ENCODE measurements at regions not wholly inside any gene's neighbourhood (a gene's known extent, or its start where the extent isn't known, plus 50 kb on each side); places are given as distances from the start of the nearest gene placed in this dataset.
"Not testable (repeated sequence)": the region's sequence is repeated elsewhere in the genome, so short reads cannot be mapped to it uniquely, and the experiment has no call there.

GRCh38 chr3:75115695-75116094 lies 501.2 kb upstream of the CNTN3 start:
- no peak for FAIRE-seq

GRCh38 chr3:75118779-75119178 lies 504.3 kb upstream of the CNTN3 start:
- DNase-seq (ENCODE audit: extremely low spot score, insufficient read length, low read depth) (no peak), FAIRE-seq (no peak)

More at GRCh38 chr3:75115695-75116094, 501.2 kb upstream of the CNTN3 start:
- DNase-seq (ENCODE audit: extremely low spot score, insufficient read length, low read depth), result no peak

- FAIRE-seq (no peak), DNase-seq (ENCODE audit: extremely low spot score, insufficient read length, low read depth) (no peak)
These were observed 512.1 kb upstream of the CNTN3 start for GRCh38 chr3:75126556-75126955.

- no peak for DNase-seq (ENCODE audit: extremely low spot score, insufficient read length, low read depth)
- no peak for FAIRE-seq
These were observed 514.6 kb upstream of the CNTN3 start for GRCh38 chr3:75129101-75129500.

- DNase-seq (ENCODE audit: extremely low spot score, insufficient read length, low read depth) (no peak), FAIRE-seq (no peak)
These were observed 521.8 kb upstream of the CNTN3 start for GRCh38 chr3:75136100-75136897.

- DNase-seq (ENCODE audit: extremely low spot score, insufficient read length, low read depth) (no peak), FAIRE-seq (no peak)
These were observed 523.9 kb upstream of the CNTN3 start for GRCh38 chr3:75138345-75138744.

- DNase-seq (ENCODE audit: extremely low spot score, insufficient read length, low read depth), result no peak
- no peak for FAIRE-seq
These were observed 523.1 kb upstream of the FRG2C start for GRCh38 chr3:75140904-75141615.

GRCh38 chr3:75144406-75144805 lies 519.7 kb upstream of the FRG2C start:
- FAIRE-seq (no peak), DNase-seq (ENCODE audit: extremely low spot score, insufficient read length, low read depth) (no peak)

GRCh38 chr3:75171630-75172230 lies 492.4 kb upstream of the FRG2C start:
- FAIRE-seq, result no peak

GRCh38 chr3:75176937-75177336 lies 487.2 kb upstream of the FRG2C start:
- no peak for FAIRE-seq

More at GRCh38 chr3:75171630-75172230, 492.4 kb upstream of the FRG2C start:
- DNase-seq (ENCODE audit: extremely low spot score, insufficient read length, low read depth), result no peak

GRCh38 chr3:75180235-75180944 lies 483.7 kb upstream of the FRG2C start:
- FAIRE-seq (no peak), DNase-seq (ENCODE audit: extremely low spot score, insufficient read length, low read depth) (no peak)

More at GRCh38 chr3:75176937-75177336, 487.2 kb upstream of the FRG2C start:
- no peak for DNase-seq (ENCODE audit: extremely low spot score, insufficient read length, low read depth)

GRCh38 chr3:75180945-75181298 lies 483.2 kb upstream of the FRG2C start:
- FAIRE-seq (no peak), DNase-seq (ENCODE audit: extremely low spot score, insufficient read length, low read depth) (no peak)

GRCh38 chr3:75188962-75189361 lies 475.2 kb upstream of the FRG2C start:
- DNase-seq (ENCODE audit: extremely low spot score, insufficient read length, low read depth) (no peak), FAIRE-seq (no peak)

- no peak for DNase-seq (ENCODE audit: extremely low spot score, insufficient read length, low read depth)
- peak; percentile 54 for FAIRE-seq
These were observed 471.9 kb upstream of the FRG2C start for GRCh38 chr3:75192146-75192616.

- DNase-seq (ENCODE audit: extremely low spot score, insufficient read length, low read depth), result no peak
- FAIRE-seq, result no peak
These were observed 470.3 kb upstream of the FRG2C start for GRCh38 chr3:75193797-75194196.

- not testable (repeated sequence) for DNase-seq (ENCODE audit: extremely low spot score, insufficient read length, low read depth)
- peak; percentile 73 for FAIRE-seq
These were observed 449.8 kb upstream of the FRG2C start for GRCh38 chr3:75214332-75214731.

GRCh38 chr3:75218577-75218976 lies 445.6 kb upstream of the FRG2C start:
- FAIRE-seq, result no peak

GRCh38 chr3:75220932-75221331 lies 443.2 kb upstream of the FRG2C start:
- FAIRE-seq (no peak), DNase-seq (ENCODE audit: extremely low spot score, insufficient read length, low read depth) (no peak)

More at GRCh38 chr3:75218577-75218976, 445.6 kb upstream of the FRG2C start:
- no peak for DNase-seq (ENCODE audit: extremely low spot score, insufficient read length, low read depth)

GRCh38 chr3:75224412-75224811 lies 439.7 kb upstream of the FRG2C start:
- DNase-seq (ENCODE audit: extremely low spot score, insufficient read length, low read depth) (no peak), FAIRE-seq (peak; percentile 54)

- FAIRE-seq (no peak), DNase-seq (ENCODE audit: extremely low spot score, insufficient read length, low read depth) (no peak)
These were observed 431.9 kb upstream of the FRG2C start for GRCh38 chr3:75232216-75232615.
